GM12878 (cell line): ENCODE measurements at regions not wholly inside any gene's neighbourhood (a gene's known extent, or its start where the extent isn't known, plus 50 kb on each side); places are given as distances from the start of the nearest gene placed in this dataset.

Source experiments
- ATAC-seq: fragments of 200-7000 bp; cut with Tn5 transposase; 3 replicates; pipeline ENCODE4 v1.9.1; 2020; ENCODE audit warnings: mild to moderate bottlenecking, moderate library complexity
- BruUV-seq: library from RNA; stranded (reverse); fragments of 400-500 nt; replicated peaks from 2 replicates; lab custom pipeline; 2021; lab: Mats Ljungman, UMichigan
- CTCF ChIA-PET: fragments of 300-600 bp; sonication (Branson Sonifier 250); formaldehyde crosslinking; extraction: SDS; loops from one replicate; lab custom pipeline; 2021; ENCODE audit warnings: inconsistent platforms; lab: Yijun Ruan, JAX
- POLR2A ChIA-PET: fragments of 350-600 bp; formaldehyde crosslinking; extraction: SDS; loops from one replicate; lab custom pipeline; 2021; ENCODE audit warnings: inconsistent platforms; lab: Charles Lee
- RAD21 ChIA-PET: fragments of 300-600 bp; sonication (Branson Sonifier 250); formaldehyde crosslinking; loops from one replicate; lab custom pipeline; 2023; ENCODE audit warnings: antibody characterized with exemption; ENCODE audit not compliant: unreplicated experiment; lab: Charles Lee
- SMC1A ChIA-PET: fragments of 300-600 bp; sonication (Branson Sonifier 250); formaldehyde crosslinking; loops from one replicate; lab custom pipeline; 2023; ENCODE audit not compliant: unreplicated experiment, uncharacterized antibody; lab: Charles Lee
- DNase-seq: peaks from one replicate; pipeline ENCODE4 v3.0.0-alpha.2; 2011; ENCODE audit warnings: low read depth, low spot score
- FAIRE-seq: peaks from 3 replicates; lab custom pipeline; 2011; peaks lifted over from hg19 to GRCh38; lab: Jason Lieb, UNC
- H2AFZ ChIP-seq: 2 replicates; pipeline ENCODE4 v1.6.0; 2011; ENCODE audit warnings: low read depth, low read length, control low read depth; ENCODE audit not compliant: control insufficient read depth
- H3K27ac ChIP-seq: 2 replicates; pipeline ENCODE4 v1.5.1; 2011; ENCODE audit warnings: control low read depth; ENCODE audit not compliant: control insufficient read depth, insufficient read depth
- H3K27me3 ChIP-seq, 2 experiments: replicated peaks in 1 of 2; 2 replicates each; pipeline versions ENCODE4 v1.6.0 to v1.6.1; 2011; ENCODE audit warnings: low read length in 1 of 2; ENCODE audit not compliant: control insufficient read depth in 2 of 2, insufficient read depth in 2 of 2
- H3K36me3 ChIP-seq, 2 experiments: 2 replicates each; pipeline ENCODE4 v1.5.1; 2011; ENCODE audit warnings: low read length in 1 of 2; ENCODE audit not compliant: control insufficient read depth in 2 of 2, insufficient read depth in 2 of 2
- H3K4me1 ChIP-seq: 2 replicates; pipeline ENCODE4 v1.6.1; 2011; ENCODE audit warnings: mild to moderate bottlenecking, low read length, moderate library complexity, mixed read lengths; ENCODE audit not compliant: control insufficient read depth, insufficient read depth
- H3K4me2 ChIP-seq: 2 replicates; pipeline ENCODE4 v1.6.0; 2011; ENCODE audit warnings: control low read depth; ENCODE audit not compliant: control insufficient read depth, insufficient read depth
- H3K4me3 ChIP-seq: fragments of 200-600 bp; sonication (generic); 2 replicates; pipeline ENCODE4 v1.5.1; 2016
- H3K79me2 ChIP-seq: 2 replicates; pipeline ENCODE4 v1.6.0; 2011; ENCODE audit warnings: low read length; ENCODE audit not compliant: control insufficient read depth, insufficient read depth
- H3K9ac ChIP-seq: 2 replicates; pipeline ENCODE4 v1.8.0; 2011; ENCODE audit warnings: low read length, control low read depth, mixed read lengths; ENCODE audit not compliant: control insufficient read depth, insufficient read depth
- H3K9me3 ChIP-seq: replicated peaks from 3 replicates; pipeline ENCODE4 v1.5.1; 2011; ENCODE audit warnings: mild to moderate bottlenecking, low read length; ENCODE audit not compliant: control insufficient read depth, insufficient read depth
- H4K20me1 ChIP-seq: 2 replicates; pipeline ENCODE4 v1.6.0; 2011; ENCODE audit not compliant: control insufficient read depth, insufficient read depth
- BHLHE40 ChIP-seq, 2 experiments: fragments of 450-650 bp in 1 of 2; IDR thresholded peaks; 2 replicates each; pipeline ENCODE4 v1.6.1; 2011 to 2017; ENCODE audit warnings: low read depth in 2 of 2, borderline replicate concordance in 1 of 2, improper control_type of control experiment in 1 of 2, low read length in 1 of 2, mild to moderate bottlenecking in 1 of 2
- CBX5 ChIP-seq: sonication (generic); IDR thresholded peaks from 2 replicates; pipeline ENCODE4 v1.6.1; 2016; ENCODE audit warnings: low read depth, moderate library complexity, mild to moderate bottlenecking, inconsistent platforms
- CHD2 ChIP-seq: IDR thresholded peaks from 2 replicates; pipeline ENCODE4 v1.6.1; 2011; ENCODE audit warnings: low read depth, low read length, improper control_type of control experiment, borderline replicate concordance
- CREB1 ChIP-seq: IDR thresholded peaks from 2 replicates; pipeline ENCODE4 v1.6.1; 2012; ENCODE audit warnings: low read depth, mild to moderate bottlenecking, inconsistent platforms
- ELK1 ChIP-seq: IDR thresholded peaks from 2 replicates; pipeline ENCODE4 v1.6.1; 2012; ENCODE audit warnings: low read depth, low read length, improper control_type of control experiment
- HDAC2 ChIP-seq: fragments of 200-600 bp; sonication (generic); IDR thresholded peaks from 2 replicates; pipeline ENCODE4 v1.6.1; 2017
- MAX ChIP-seq: IDR thresholded peaks from 2 replicates; pipeline ENCODE4 v1.6.1; 2012; ENCODE audit warnings: low read depth, low read length, improper control_type of control experiment
- PAX5 ChIP-seq: IDR thresholded peaks from 2 replicates; pipeline ENCODE4 v1.6.1; 2011; ENCODE audit warnings: low read depth, low read length, borderline replicate concordance
- PAX8 ChIP-seq: fragments of 450-650 bp; IDR thresholded peaks from 2 replicates; pipeline ENCODE4 v1.6.1; 2017; ENCODE audit warnings: mild to moderate bottlenecking, moderate library complexity
- POLR2AphosphoS5 ChIP-seq: IDR thresholded peaks from 2 replicates; pipeline ENCODE4 v1.6.1; 2011; ENCODE audit warnings: mild to moderate bottlenecking, low read length, inconsistent platforms
- PRDM15 ChIP-seq: fragments of 450-650 bp; formaldehyde crosslinking; IDR thresholded peaks from 2 replicates; pipeline ENCODE4 v1.4.0; 2020; ENCODE audit warnings: mild to moderate bottlenecking, moderate library complexity
- TCF3 ChIP-seq: IDR thresholded peaks from 2 replicates; pipeline ENCODE4 v1.6.1; 2012; ENCODE audit warnings: low read depth, mild to moderate bottlenecking, low read length, borderline replicate concordance; ENCODE audit not compliant: insufficient read depth
- USF2 ChIP-seq: IDR thresholded peaks from 2 replicates; pipeline ENCODE4 v1.6.1; 2011; ENCODE audit warnings: low read depth, low read length, improper control_type of control experiment, borderline replicate concordance
- ZNF687 ChIP-seq: fragments of 450-650 bp; IDR thresholded peaks from 2 replicates; pipeline ENCODE4 v1.6.1; 2017; ENCODE audit warnings: mild to moderate bottlenecking, moderate library complexity
- WGBS: methylation state at CpG from one replicate; pipeline ENCODE4 v1.1.6; 2016; ENCODE audit warnings: low lambda C conversion rate; ENCODE audit not compliant: insufficient replicate concordance, insufficient coverage; ENCODE audit errors: missing lambda C conversion rate; 5-methylcytosine and 5-hydroxymethylcytosine counted together
- in situ Hi-C: fragments of 300-500 bp; cut with MboI; formaldehyde crosslinking; loops from 9 replicates; pipeline ENCODE4 v1.14.3; 2018; ENCODE audit warnings: mixed read lengths
- intact Hi-C: fragments of 100-400 bp; cut with micrococcal nuclease; formaldehyde crosslinking; loops from one replicate; pipeline ENCODE4 v1.14.2; 2022; ENCODE audit not compliant: unreplicated experiment

- Histone ChIP-seq H3K9me3 (no peaks in the 10 kb centered on the region), H3K27me3 (no peaks in the 10 kb centered on the region), H3K27ac (no peak overlapping the region), H3K79me2 (no peaks in the 10 kb centered on the region), H3K4me1 (no peaks in the 10 kb centered on the region), H2AFZ (no peak overlapping the region), H3K4me3 (no peak overlapping the region), H3K36me3 (no peaks in the 10 kb centered on the region), H4K20me1 (no peaks in the 10 kb centered on the region), H3K4me2 (no peak overlapping the region), H3K9ac (no peak overlapping the region)
- RAD21 ChIA-PET: no interaction called here
- DNase-seq (no peak), ATAC-seq (no peak), FAIRE-seq (no peak)
- POLR2A ChIA-PET: no interaction called here
- BruUV-seq: no TSS peak
- SMC1A ChIA-PET: no interaction called here
- in situ Hi-C loops (no loop called here), intact Hi-C loops (no loop called here)
- CTCF ChIA-PET: no interaction called here
- WGBS: 17% methylated on average over 3 of the region's 3 CpGs
- TF ChIP-seq ZNF687 (no peak), USF2 (no peak), CHD2 (no peak), PRDM15 (no peak), HDAC2 (no peak), TCF3 (no peak), ELK1 (no peak), PAX5 (no peak), CREB1 (no peak), MAX (no peak), POLR2AphosphoS5 (no peak), CBX5 (no peak), BHLHE40 (IDR thresholded peaks at IDR 0.05; ENCODE audit: borderline replicate concordance in 1 of 2, low read depth in 2 of 2, low read length in 1 of 2) (no peak), PAX8 (no peak)
These were observed 212.8 kb downstream of the MYCN start for GRCh38 chr2:16152928-16153753.
